H1 (cell line): ENCODE measurements at regions not wholly inside any gene's neighbourhood (a gene's known extent, or its start where the extent isn't known, plus 50 kb on each side); places are given as distances from the start of the nearest gene placed in this dataset.

Experiments
- CTCF ChIA-PET: fragments of 300-600 bp; sonication (Branson Sonifier 250); formaldehyde crosslinking; loops from one replicate; lab custom pipeline; 2021; ENCODE audit not compliant: partially characterized antibody; lab: Charles Lee
- POLR2A ChIA-PET: fragments of 300-600 bp; sonication (Branson Sonifier 250); formaldehyde crosslinking; loops from one replicate; lab custom pipeline; 2021; ENCODE audit warnings: inconsistent platforms; ENCODE audit not compliant: partially characterized antibody; lab: Charles Lee
- DNase-seq, 2 experiments: peaks; one replicate each; pipeline versions ENCODE4 v3.0.0 to v3.0.0-alpha.2; 2010 to 2022; ENCODE audit warnings: low spot score in 2 of 2, low read depth in 1 of 2, mixed read lengths in 1 of 2
- FAIRE-seq: peaks from 2 replicates; lab custom pipeline; 2011; peaks lifted over from hg19 to GRCh38; lab: Jason Lieb, UNC
- H2AFZ ChIP-seq: 2 replicates; pipeline ENCODE4 v1.8.1; 2012; ENCODE audit warnings: low read length, inconsistent platforms
- H2AK5ac ChIP-seq: 2 replicates; pipeline ENCODE4 v1.6.1; 2013; ENCODE audit warnings: low read depth, low read length
- H2BK120ac ChIP-seq: replicated peaks from 2 replicates; pipeline ENCODE3; 2013; ENCODE audit warnings: low read depth, low read length, inconsistent platforms
- H2BK12ac ChIP-seq: 2 replicates; pipeline ENCODE4 v1.6.1; 2013; ENCODE audit warnings: low read depth, low read length
- H2BK15ac ChIP-seq: 2 replicates; pipeline ENCODE4 v1.6.1; 2013; ENCODE audit warnings: low read length
- H2BK20ac ChIP-seq: 2 replicates; pipeline ENCODE4 v1.6.1; 2013; ENCODE audit warnings: low read length
- H2BK5ac ChIP-seq: 2 replicates; pipeline ENCODE4 v1.6.1; 2013; ENCODE audit warnings: low read depth, low read length
- H3K14ac ChIP-seq: 2 replicates; pipeline ENCODE4 v1.6.1; 2013; ENCODE audit warnings: inconsistent platforms; ENCODE audit not compliant: insufficient read length
- H3K18ac ChIP-seq: 2 replicates; pipeline ENCODE4 v1.6.1; 2013; ENCODE audit warnings: low read length; ENCODE audit errors: extremely low read depth
- H3K23ac ChIP-seq: 2 replicates; pipeline ENCODE4 v1.6.1; 2013; ENCODE audit warnings: inconsistent platforms; ENCODE audit not compliant: insufficient read length
- H3K23me2 ChIP-seq: 2 replicates; pipeline ENCODE4 v1.6.1; 2013; ENCODE audit warnings: low read depth, low read length
- H3K27ac ChIP-seq: 2 replicates; pipeline ENCODE4 v1.6.1; 2011; ENCODE audit warnings: low read depth, low read length, inconsistent platforms
- H3K27me3 ChIP-seq, 4 experiments: replicated peaks in 1 of 4; 1 replicate in 1 of 4; 2 replicates in 3 of 4; pipeline versions ENCODE4 v1.6.1 to v1.8.1; 2011 to 2013; ENCODE audit warnings: low read length in 3 of 4, mild to moderate bottlenecking in 3 of 4, inconsistent platforms in 2 of 4, mixed read lengths in 2 of 4, moderate library complexity in 1 of 4; ENCODE audit not compliant: control insufficient read depth in 3 of 4, insufficient read depth in 3 of 4; ENCODE audit errors: extremely low read depth in 1 of 4
- H3K36me3 ChIP-seq, 4 experiments: 2 replicates each; pipeline versions ENCODE4 v1.6.1 to v1.8.1; 2011 to 2013; ENCODE audit warnings: mild to moderate bottlenecking in 4 of 4, low read length in 3 of 4, moderate library complexity in 2 of 4, control low read depth in 1 of 4, inconsistent platforms in 1 of 4; ENCODE audit not compliant: insufficient read depth in 4 of 4, control insufficient read depth in 2 of 4
- H3K4ac ChIP-seq: replicated peaks from 2 replicates; pipeline ENCODE3; 2013; ENCODE audit warnings: low read length, low read depth, mixed read lengths, inconsistent platforms; ENCODE audit not compliant: insufficient read length
- H3K4me1 ChIP-seq, 4 experiments: replicated peaks in 1 of 4; 1 replicate in 1 of 4; 2 replicates in 3 of 4; pipeline versions ENCODE4 v1.6.1 to v1.8.1; 2011 to 2013; ENCODE audit warnings: low read length in 3 of 4, inconsistent platforms in 2 of 4, mixed read lengths in 1 of 4; ENCODE audit not compliant: insufficient read depth in 4 of 4, control insufficient read depth in 3 of 4
- H3K4me2 ChIP-seq, 2 experiments: 2 replicates each; pipeline versions ENCODE4 v1.6.1 to v1.8.1; 2011 to 2013; ENCODE audit warnings: low read depth in 2 of 2, low read length in 2 of 2, control low read depth in 1 of 2, inconsistent platforms in 1 of 2, mild to moderate bottlenecking in 1 of 2; ENCODE audit not compliant: insufficient read depth in 1 of 2
- H3K4me3 ChIP-seq, 4 experiments: fragments of 200-600, 300-600 bp in 1 of 4; sonication (generic), shearing (Covaris generic), sonication (Bioruptor Twin) in 1 of 4; 2 replicates each; pipeline versions ENCODE4 v1.5.1 to v1.8.1; 2011 to 2016; ENCODE audit warnings: low read length in 4 of 4, low read depth in 3 of 4, control low read depth in 2 of 4, inconsistent platforms in 2 of 4, mild to moderate bottlenecking in 2 of 4, mixed read lengths in 1 of 4, moderate library complexity in 1 of 4; ENCODE audit not compliant: insufficient read depth in 2 of 4; ENCODE audit errors: extremely low read depth in 1 of 4
- H3K56ac ChIP-seq: replicated peaks from 2 replicates; pipeline ENCODE3; 2013; ENCODE audit warnings: low read depth, mild to moderate bottlenecking, mixed read lengths, low read length, inconsistent platforms; ENCODE audit not compliant: insufficient read length
- H3K79me1 ChIP-seq: 2 replicates; pipeline ENCODE4 v1.6.1; 2013; ENCODE audit warnings: low read depth, low read length, control low read depth
- H3K79me2 ChIP-seq, 2 experiments: 2 replicates each; pipeline versions ENCODE4 v1.6.1 to v1.8.1; 2012 to 2013; ENCODE audit warnings: low read length in 2 of 2, mild to moderate bottlenecking in 2 of 2, inconsistent platforms in 1 of 2; ENCODE audit not compliant: insufficient read depth in 2 of 2, control insufficient read depth in 1 of 2
- H3K9ac ChIP-seq, 4 experiments: replicated peaks in 1 of 4; 1 replicate in 1 of 4; 2 replicates in 3 of 4; pipeline versions ENCODE4 v1.6.1 to v1.8.1; 2011 to 2013; ENCODE audit warnings: low read depth in 3 of 4, low read length in 3 of 4, control low read depth in 2 of 4, mild to moderate bottlenecking in 2 of 4, moderate library complexity in 2 of 4, inconsistent platforms in 1 of 4; ENCODE audit errors: extremely low read depth in 1 of 4
- H3K9me3 ChIP-seq, 2 experiments: 2 replicates each; pipeline versions ENCODE4 v1.6.1 to v1.8.1; 2012 to 2013; ENCODE audit warnings: mild to moderate bottlenecking in 2 of 2, moderate library complexity in 2 of 2, control low read depth in 1 of 2, inconsistent platforms in 1 of 2, low read depth in 1 of 2, low read length in 1 of 2, mixed read lengths in 1 of 2; ENCODE audit not compliant: insufficient read depth in 2 of 2
- H4K20me1 ChIP-seq, 2 experiments: replicated peaks in 1 of 2; 2 replicates each; pipeline versions ENCODE3 to v1.8.1; 2011 to 2013; ENCODE audit warnings: inconsistent platforms in 2 of 2, low read length in 2 of 2, mild to moderate bottlenecking in 1 of 2; ENCODE audit not compliant: insufficient read depth in 2 of 2, control insufficient read depth in 1 of 2
- H4K5ac ChIP-seq: 2 replicates; pipeline ENCODE4 v1.6.1; 2013; ENCODE audit warnings: low read length, low read depth, mixed read lengths, inconsistent platforms; ENCODE audit not compliant: insufficient read length
- H4K8ac ChIP-seq: 2 replicates; pipeline ENCODE4 v1.8.0; 2013; ENCODE audit warnings: mild to moderate bottlenecking, moderate library complexity, low read length, inconsistent platforms; ENCODE audit not compliant: insufficient read depth; ENCODE audit errors: extremely low read depth
- H4K91ac ChIP-seq: replicated peaks from 2 replicates; pipeline ENCODE3; 2013; ENCODE audit warnings: low read length, mixed read lengths, inconsistent platforms; ENCODE audit not compliant: insufficient read length
- BACH1 ChIP-seq: IDR thresholded peaks from 2 replicates; pipeline ENCODE4 v1.6.1; 2012; ENCODE audit warnings: low read length, improper control_type of control experiment
- CBX8 ChIP-seq: fragments of 300-800, 300-1000 bp; sonication (generic); IDR thresholded peaks from 2 replicates; pipeline ENCODE4 v1.7.1; 2016; ENCODE audit warnings: low read depth, low read length, borderline replicate concordance
- CEBPB ChIP-seq: IDR thresholded peaks from 2 replicates; pipeline ENCODE4 v1.6.1; 2012; ENCODE audit warnings: low read depth, low read length
- EGR1 ChIP-seq: IDR thresholded peaks from 2 replicates; pipeline ENCODE4 v1.6.1; 2011; ENCODE audit warnings: low read depth, low read length, borderline replicate concordance
- JUN ChIP-seq: IDR thresholded peaks from 2 replicates; pipeline ENCODE4 v1.6.1; 2011; ENCODE audit warnings: low read depth, mild to moderate bottlenecking, improper control_type of control experiment, low read length
- KDM4A ChIP-seq: IDR thresholded peaks from one replicate; pipeline ENCODE4 v1.7.1; 2012; ENCODE audit warnings: low read depth, mild to moderate bottlenecking, moderate library complexity, low read length, inconsistent platforms; ENCODE audit not compliant: severe bottlenecking
- KDM5A ChIP-seq: fragments of 200-600 bp; IDR thresholded peaks from 2 replicates; pipeline ENCODE4 v1.7.1; 2012; ENCODE audit warnings: mild to moderate bottlenecking, low read length, inconsistent platforms, mixed read lengths
- NANOG ChIP-seq: IDR thresholded peaks from 2 replicates; pipeline ENCODE4 v1.6.1; 2011; ENCODE audit warnings: low read length, low read depth, mild to moderate bottlenecking, inconsistent platforms; ENCODE audit not compliant: insufficient read depth, poor library complexity, severe bottlenecking
- POLR2AphosphoS5 ChIP-seq: IDR thresholded peaks from 2 replicates; pipeline ENCODE4 v1.6.1; 2011; ENCODE audit warnings: low read depth, low read length
- RBBP5 ChIP-seq: IDR thresholded peaks from 2 replicates; pipeline ENCODE4 v1.7.1; 2012; ENCODE audit warnings: low read depth, mild to moderate bottlenecking, inconsistent platforms, low read length, moderate library complexity, borderline replicate concordance
- SAP30 ChIP-seq: fragments of 300-600 bp; sonication (generic); IDR thresholded peaks from 2 replicates; pipeline ENCODE4 v1.7.1; 2012; ENCODE audit warnings: low read length, moderate library complexity, mild to moderate bottlenecking, inconsistent platforms; ENCODE audit not compliant: insufficient read depth, insufficient replicate concordance
- SIN3A ChIP-seq, 2 experiments: IDR thresholded peaks in 1 of 2; conservative IDR thresholded peaks in 1 of 2; 2 replicates each; pipeline ENCODE4 v1.6.1; 2011 to 2012; ENCODE audit warnings: low read length in 2 of 2, improper control_type of control experiment in 1 of 2, low read depth in 1 of 2, mild to moderate bottlenecking in 1 of 2
- TBP ChIP-seq: IDR thresholded peaks from 2 replicates; pipeline ENCODE4 v1.6.1; 2011; ENCODE audit warnings: low read depth, low read length, improper control_type of control experiment
- TCF12 ChIP-seq: IDR thresholded peaks from 2 replicates; pipeline ENCODE4 v1.6.1; 2011; ENCODE audit warnings: low read depth, mild to moderate bottlenecking, low read length
- WGBS, 2 experiments: shearing (Covaris generic) in 1 of 2; methylation state at CpG; one replicate each; pipeline versions ENCODE4 v1.1.6 to v1.1.7; 2013 to 2015; ENCODE audit warnings: low lambda C conversion rate in 2 of 2, mixed read lengths in 2 of 2, inconsistent platforms in 1 of 2, low coverage in 1 of 2, missing lambda C conversion rate in 1 of 2; ENCODE audit not compliant: insufficient replicate concordance in 2 of 2, insufficient coverage in 1 of 2, insufficient read length in 1 of 2; ENCODE audit errors: extremely low coverage in 1 of 2, missing lambda C conversion rate in 1 of 2; 5-methylcytosine and 5-hydroxymethylcytosine counted together
- TF ChIP-seq, protein P1 (sequence below): IDR thresholded peaks from 2 replicates; pipeline ENCODE4 v1.6.1; 2012; ENCODE audit warnings: inconsistent platforms

GRCh38 chr3:8097690-8098089 is 403.9 kb upstream of the LMCD1 start:
- Histone ChIP-seq H3K4me2 (no peak overlapping the region), H3K27me3 (no peaks in the 10 kb centered on the region), H3K14ac (no peak overlapping the region), H3K9ac (no peak overlapping the region), H3K27ac (no peak overlapping the region), H3K79me2 (no peaks in the 10 kb centered on the region), H3K56ac (no peak overlapping the region), H2BK12ac (no peak overlapping the region), H3K4me1 (peaks cover 0 to 2% (median 0%) of the 10 kb centered on the region in 4 experiments; a peak in 2 of 7 replicates), H3K4ac (no peak overlapping the region), H2AK5ac (no peak overlapping the region), H2BK5ac (no peak overlapping the region), H3K23ac (no peak overlapping the region), H3K36me3 (no peaks in the 10 kb centered on the region), H3K23me2 (no peaks in the 10 kb centered on the region), H4K8ac (no peak overlapping the region), H4K5ac (no peak overlapping the region), H2BK20ac (no peak overlapping the region), H2AFZ (no peak overlapping the region), H3K4me3 (no peak overlapping the region), H4K91ac (no peak overlapping the region), H3K79me1 (no peaks in the 10 kb centered on the region), H2BK15ac (no peak overlapping the region), H3K9me3 (no peaks in the 10 kb centered on the region), H4K20me1 (no peaks in the 10 kb centered on the region), H2BK120ac (no peak overlapping the region), H3K18ac (no peak overlapping the region)
- WGBS, 2 experiments, result 98% methylated on average over 4 of the region's 4 CpGs; no CpG with 5 or more reads in 1 of the 2 experiments
- ChIA-PET POLR2A (no interaction called here), CTCF (interaction anchor here (1.5 to 2.6 kb wide), 3 partner anchors 12 to 204 kb away, joined by 4 to 8 read pairs (median 7); no protein-coding TSS in a partner anchor)
- no peak for DNase-seq
- no peak for FAIRE-seq
- no peak for TF ChIP-seq SAP30
- TF ChIP-seq SIN3A (conservative IDR thresholded peaks at IDR 0.05 in 1 of 2, IDR thresholded peaks at IDR 0.05 in 1 of 2; ENCODE audit: low read depth in 1 of 2, low read length in 2 of 2), result no peak
- no peak for TF ChIP-seq KDM5A
- no peak for TF ChIP-seq TBP
- TF ChIP-seq, protein P1, sequence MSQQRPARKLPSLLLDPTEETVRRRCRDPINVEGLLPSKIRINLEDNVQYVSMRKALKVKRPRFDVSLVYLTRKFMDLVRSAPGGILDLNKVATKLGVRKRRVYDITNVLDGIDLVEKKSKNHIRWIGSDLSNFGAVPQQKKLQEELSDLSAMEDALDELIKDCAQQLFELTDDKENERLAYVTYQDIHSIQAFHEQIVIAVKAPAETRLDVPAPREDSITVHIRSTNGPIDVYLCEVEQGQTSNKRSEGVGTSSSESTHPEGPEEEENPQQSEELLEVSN, result no peak
- no peak for TF ChIP-seq CEBPB
- TF ChIP-seq BACH1, result no peak
- TF ChIP-seq JUN, result no peak
- no peak for TF ChIP-seq POLR2AphosphoS5
- TF ChIP-seq TCF12, result no peak
- TF ChIP-seq CBX8, result no peak
- no peak for TF ChIP-seq EGR1
- no peak for TF ChIP-seq NANOG
- no peak for TF ChIP-seq KDM4A
- no peak for TF ChIP-seq RBBP5
